ENCODE measurements at regions not wholly inside any gene's neighbourhood (a gene's known extent, or its start where the extent isn't known, plus 50 kb on each side); places are given as distances from the start of the nearest gene placed in this dataset.

- TF ChIP-seq EP300 (IDR thresholded peaks at IDR 0.05) (no peak), POLR2A (IDR thresholded peaks at IDR 0.05) (no peak), CTCF (IDR thresholded peaks at IDR 0.05) (no peak)
- peaks cover 0 to 4% (median 0%) of the 10 kb centered on the region in 4 donors for H3K9me3 ChIP-seq
- no peak overlapping the region for H3K4me3 ChIP-seq
- H3K27me3 ChIP-seq, result no peaks in the 10 kb centered on the region
- no peaks in the 10 kb centered on the region for H3K36me3 ChIP-seq
- no peak overlapping the region for H3K27ac ChIP-seq
- WGBS, 2 donors, result 92 to 93% methylated on average over 1 of the region's 1 CpG
- DNase-seq (ENCODE audit: low spot score in 2 of 2), result no peak
- H3K4me1 ChIP-seq, result peaks cover 0 to 3% (median 0%) of the 10 kb centered on the region in 4 donors
These were observed 347.0 kb upstream of the PROK2 start for GRCh38 chr3:72131899-72132298.

DNA sequence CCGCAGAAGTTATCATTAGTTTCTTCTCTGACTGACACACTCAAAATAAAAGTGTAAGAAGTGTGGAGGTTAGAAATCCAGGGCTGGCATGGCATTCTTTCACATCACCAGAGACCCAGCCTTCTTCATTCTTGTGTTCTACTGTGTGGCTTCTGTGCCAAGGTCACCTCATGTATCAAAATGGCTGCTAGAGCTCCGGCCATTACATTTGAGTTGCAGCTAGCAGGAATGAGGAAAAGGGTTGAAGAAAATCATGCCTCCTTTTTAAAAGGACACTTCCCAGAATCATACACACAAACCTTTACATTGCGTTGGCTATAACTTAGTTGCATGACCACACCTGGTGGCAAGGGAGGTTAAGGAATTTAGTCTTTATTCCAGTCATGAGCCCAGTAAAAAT lies 345.6 kb upstream of the PROK2 start:
- no peak for DNase-seq (ENCODE audit: low spot score in 2 of 2)
- Histone ChIP-seq H3K27me3 (no peaks in the 10 kb centered on the region), H3K4me3 (no peak overlapping the region), H3K27ac (no peak overlapping the region), H3K4me1 (peaks cover 0 to 3% (median 0%) of the 10 kb centered on the region in 4 donors), H3K9me3 (peaks cover 0 to 4% (median 0%) of the 10 kb centered on the region in 4 donors), H3K36me3 (no peaks in the 10 kb centered on the region)
- no peak for TF ChIP-seq CTCF (IDR thresholded peaks at IDR 0.05)
- no peak for TF ChIP-seq EP300 (IDR thresholded peaks at IDR 0.05)
- no peak for TF ChIP-seq POLR2A (IDR thresholded peaks at IDR 0.05)
- 95 to 100% methylated on average over 3 of the region's 3 CpGs for WGBS, 2 donors

DNA sequence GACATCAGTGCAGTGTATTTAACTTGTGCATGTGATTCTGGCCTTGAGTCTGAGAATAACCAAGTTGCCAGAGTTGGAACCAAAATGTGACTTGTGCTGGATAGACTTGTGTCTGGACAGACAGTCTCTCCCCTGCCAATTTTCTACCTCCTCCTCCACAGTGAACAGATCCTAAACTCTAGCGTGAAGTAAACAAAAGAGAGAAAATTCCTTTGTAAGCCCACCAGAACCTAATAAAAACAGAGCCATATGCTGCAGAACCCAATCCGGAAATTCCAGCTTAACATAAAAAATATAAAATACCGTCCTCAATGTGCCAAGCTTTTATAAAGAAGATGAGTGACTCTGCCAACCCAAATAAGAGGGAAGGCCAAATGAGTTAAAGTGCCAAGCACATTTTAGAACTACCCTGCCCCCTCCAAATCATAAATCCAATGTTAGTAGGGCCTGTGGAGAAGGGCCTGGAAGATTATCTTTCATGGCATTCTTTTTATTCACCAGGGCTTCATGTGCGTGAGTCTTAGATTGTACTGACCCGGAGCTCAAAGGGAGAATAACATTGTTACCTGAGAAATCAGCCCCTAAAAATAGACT lies 344.6 kb upstream of the PROK2 start:
- Histone ChIP-seq H3K36me3 (no peaks in the 10 kb centered on the region), H3K4me3 (no peak overlapping the region), H3K27me3 (no peaks in the 10 kb centered on the region), H3K27ac (no peak overlapping the region), H3K4me1 (peaks cover 0 to 3% (median 0%) of the 10 kb centered on the region in 4 donors), H3K9me3 (peaks cover 0 to 4% (median 0%) of the 10 kb centered on the region in 4 donors)
- no peak for DNase-seq (ENCODE audit: low spot score in 2 of 2)
- 39 to 47% methylated on average over 5 of the region's 5 CpGs for WGBS, 2 donors
- TF ChIP-seq EP300 (IDR thresholded peaks at IDR 0.05) (no peak), POLR2A (IDR thresholded peaks at IDR 0.05) (no peak), CTCF (IDR thresholded peaks at IDR 0.05) (no peak)

- Histone ChIP-seq H3K36me3 (no peaks in the 10 kb centered on the region), H3K9me3 (peaks cover 0 to 4% (median 0%) of the 10 kb centered on the region in 4 donors), H3K4me3 (no peak overlapping the region), H3K4me1 (peaks cover 0 to 3% (median 0%) of the 10 kb centered on the region in 4 donors), H3K27ac (no peak overlapping the region), H3K27me3 (no peaks in the 10 kb centered on the region)
- DNase-seq (ENCODE audit: low spot score in 2 of 2), result no peak
- TF ChIP-seq POLR2A (IDR thresholded peaks at IDR 0.05) (no peak), EP300 (IDR thresholded peaks at IDR 0.05) (no peak), CTCF (IDR thresholded peaks at IDR 0.05) (no peak)
- WGBS, 2 donors, result 84 to 89% methylated on average over 2 of the region's 2 CpGs
These were observed 344.0 kb upstream of the PROK2 start for GRCh38 chr3:72128921-72129320.

DNA sequence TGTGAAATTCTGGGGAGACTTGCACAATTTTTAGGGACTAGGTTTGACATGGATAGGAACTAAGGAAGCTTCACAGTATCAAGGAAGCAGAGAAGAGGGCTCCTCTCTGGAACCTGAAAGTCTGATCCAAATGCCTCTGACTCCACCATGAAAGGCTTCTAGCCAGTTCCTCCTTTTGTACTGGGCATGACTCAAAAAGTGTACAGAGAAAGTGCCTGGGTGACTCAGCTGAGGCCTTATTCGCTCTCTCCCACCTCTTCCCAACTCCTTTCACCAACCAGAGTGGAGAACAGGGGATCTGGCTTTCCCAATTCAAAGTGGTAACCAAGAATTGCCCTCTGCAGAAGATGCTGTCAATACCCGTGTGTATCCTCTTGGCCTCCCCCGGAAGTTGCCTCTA lies 342.9 kb upstream of the PROK2 start:
- H3K27ac ChIP-seq, result no peak overlapping the region
- peaks cover 0 to 3% (median 0%) of the 10 kb centered on the region in 4 donors for H3K4me1 ChIP-seq

More for the DNA sequence above, 342.9 kb upstream of the PROK2 start:
- Histone ChIP-seq H3K36me3 (no peaks in the 10 kb centered on the region), H3K27me3 (no peaks in the 10 kb centered on the region), H3K4me3 (no peak overlapping the region), H3K9me3 (peaks cover 0 to 4% (median 0%) of the 10 kb centered on the region in 4 donors)
- no peak for DNase-seq (ENCODE audit: low spot score in 2 of 2)
- WGBS, 2 donors, result 88 to 100% methylated on average over 3 of the region's 3 CpGs
- TF ChIP-seq EP300 (IDR thresholded peaks at IDR 0.05) (no peak), CTCF (IDR thresholded peaks at IDR 0.05) (no peak), POLR2A (IDR thresholded peaks at IDR 0.05) (no peak)
